GM18498 (cell line): ENCODE measurements at regions not wholly inside any gene's neighbourhood (a gene's known extent, or its start where the extent isn't known, plus 50 kb on each side); places are given as distances from the start of the nearest gene placed in this dataset.
"Not testable (repeated sequence)": the region's sequence is repeated elsewhere in the genome, so short reads cannot be mapped to it uniquely, and the experiment has no call there.

ENCODE experiments used
- ATAC-seq: cut with Tn5 transposase; IDR thresholded peaks from one replicate; pipeline ENCODE4 v1.9.1; 2021; ENCODE audit warnings: mild to moderate bottlenecking, moderate library complexity; ENCODE audit not compliant: unreplicated experiment

GRCh38 chr5:162762119-162762518 lies 675.3 kb upstream of the CCNG1 start:
- ATAC-seq = no peak

DNA sequence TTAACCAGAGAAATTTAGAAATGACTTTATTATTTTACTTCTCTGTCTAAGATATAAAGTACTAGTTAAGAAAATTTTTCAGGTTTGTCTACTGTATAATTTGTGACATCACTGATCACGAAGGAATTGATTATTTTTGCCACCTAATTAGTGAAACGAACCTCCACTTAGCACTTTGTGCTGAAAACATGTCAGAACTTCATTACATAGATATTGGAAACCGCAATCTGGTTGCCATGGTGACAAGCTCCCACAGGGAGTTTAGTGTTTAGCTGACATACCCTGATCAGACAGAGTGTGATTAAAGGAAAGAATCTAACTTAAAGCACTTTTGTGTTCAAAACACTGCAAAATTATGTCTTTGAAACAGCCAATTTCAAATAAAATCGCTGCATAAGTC lies 668.4 kb upstream of the CCNG1 start:
- no peak for ATAC-seq

DNA sequence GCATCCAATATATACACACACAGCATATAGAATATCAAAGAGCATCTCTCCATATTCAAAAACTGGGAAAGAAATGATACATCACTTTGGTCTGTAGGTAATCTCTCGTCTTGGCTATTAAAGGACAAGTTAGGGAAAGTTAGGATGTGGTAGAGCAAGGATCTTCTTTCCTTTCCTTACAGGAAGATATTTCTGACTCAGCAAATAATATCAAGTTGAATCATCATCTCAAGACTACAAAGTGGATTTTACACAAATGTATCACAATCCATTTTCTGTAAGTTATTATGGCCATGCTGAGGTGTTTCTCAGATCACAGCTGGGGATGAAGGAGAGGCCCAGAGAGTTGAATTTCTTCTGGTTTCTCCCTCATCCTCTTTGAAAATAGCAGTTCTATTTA lies 651.7 kb upstream of the CCNG1 start:
- no peak for ATAC-seq

- ATAC-seq = no peak
These were observed 651.2 kb upstream of the CCNG1 start for GRCh38 chr5:162786234-162786633.

DNA sequence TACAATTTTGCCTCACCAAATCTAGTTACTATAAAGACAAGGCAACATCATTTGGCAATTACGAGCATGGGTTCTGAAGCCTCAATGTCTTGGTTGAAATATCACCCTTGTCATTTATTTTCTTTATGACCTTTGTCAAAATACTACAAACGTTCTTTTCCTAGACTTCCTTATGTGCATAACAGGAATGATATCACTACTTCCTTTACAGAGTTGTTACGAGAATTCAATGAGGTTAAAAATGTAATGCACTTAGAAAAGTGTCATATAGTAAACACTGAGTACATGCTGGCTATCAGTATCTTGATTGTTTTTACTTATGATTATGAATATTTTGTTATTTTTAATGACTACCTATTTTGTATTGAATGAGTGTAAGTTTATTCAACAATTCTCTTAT lies 640.9 kb upstream of the CCNG1 start:
- no peak for ATAC-seq

DNA sequence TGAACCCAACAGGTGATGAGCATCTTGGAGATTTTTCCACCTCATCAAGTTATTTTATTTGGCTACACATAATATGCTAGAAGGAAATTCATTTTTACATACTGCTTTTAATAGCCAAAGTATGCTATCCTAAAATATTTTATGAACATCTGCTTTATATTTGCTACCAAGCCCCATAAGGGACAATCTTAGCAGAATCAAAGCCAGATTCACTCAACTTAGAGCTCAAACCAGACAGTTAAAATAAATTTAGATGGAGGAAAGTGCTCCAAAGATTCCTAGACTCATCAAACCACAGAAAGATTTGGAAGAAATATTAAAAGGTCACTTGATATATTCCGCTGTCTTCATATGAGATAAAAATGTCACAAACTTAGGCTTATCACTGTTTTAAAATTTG lies 637.1 kb upstream of the CCNG1 start:
- no peak for ATAC-seq

- no peak for ATAC-seq
These were observed 636.2 kb upstream of the CCNG1 start for GRCh38 chr5:162801235-162801634.

GRCh38 chr5:162806195-162806594 lies 631.2 kb upstream of the CCNG1 start:
- ATAC-seq = no peak

GRCh38 chr5:162811071-162811470 lies 626.3 kb upstream of the CCNG1 start:
- ATAC-seq = no peak

GRCh38 chr5:162816816-162817215 lies 620.6 kb upstream of the CCNG1 start:
- ATAC-seq = no peak

GRCh38 chr5:162817364-162817763 lies 620.0 kb upstream of the CCNG1 start:
- no peak for ATAC-seq

- not testable (repeated sequence) for ATAC-seq
These were observed 615.7 kb upstream of the CCNG1 start for GRCh38 chr5:162821664-162822063.

DNA sequence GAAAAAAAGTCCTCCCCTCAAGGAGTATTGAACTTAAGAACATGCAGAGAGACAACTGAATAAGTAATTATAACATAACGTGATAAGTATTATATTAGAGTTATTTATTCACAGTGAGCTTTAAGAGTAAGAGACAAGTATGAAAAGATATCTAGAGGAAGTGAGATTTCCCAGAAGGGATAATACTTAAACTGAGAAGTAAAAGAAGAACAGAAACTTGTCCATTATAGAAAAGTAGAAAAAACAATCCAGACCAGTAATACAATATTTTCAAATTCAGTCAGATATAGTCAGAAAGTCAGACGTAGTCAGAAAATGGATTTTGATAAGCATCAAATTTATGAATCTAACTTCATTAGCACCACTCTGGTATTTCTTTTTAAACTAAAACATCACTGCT lies 613.0 kb upstream of the CCNG1 start:
- ATAC-seq = peak; percentile 69

GRCh38 chr5:162837155-162837554 lies 600.2 kb upstream of the CCNG1 start:
- ATAC-seq = no peak

DNA sequence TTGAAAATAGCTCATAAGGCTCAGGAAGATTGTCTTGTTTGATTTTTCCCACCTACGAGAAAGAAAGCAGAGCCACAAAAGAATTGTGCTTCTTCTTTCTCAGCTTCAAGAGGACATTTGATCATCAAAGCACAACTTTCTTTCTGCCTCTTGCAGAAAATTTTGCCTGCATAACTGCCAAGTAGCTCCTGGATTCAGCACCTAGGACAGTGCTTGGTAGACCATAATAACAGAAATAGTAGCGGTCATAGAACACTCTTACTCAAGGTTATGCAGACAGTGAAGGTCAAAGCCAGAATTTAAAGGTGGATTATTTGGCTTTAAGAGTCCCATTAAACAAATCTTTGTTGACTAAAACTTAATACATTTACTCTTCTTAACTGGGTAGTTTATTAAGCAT lies 594.7 kb upstream of the CCNG1 start:
- ATAC-seq = no peak

DNA sequence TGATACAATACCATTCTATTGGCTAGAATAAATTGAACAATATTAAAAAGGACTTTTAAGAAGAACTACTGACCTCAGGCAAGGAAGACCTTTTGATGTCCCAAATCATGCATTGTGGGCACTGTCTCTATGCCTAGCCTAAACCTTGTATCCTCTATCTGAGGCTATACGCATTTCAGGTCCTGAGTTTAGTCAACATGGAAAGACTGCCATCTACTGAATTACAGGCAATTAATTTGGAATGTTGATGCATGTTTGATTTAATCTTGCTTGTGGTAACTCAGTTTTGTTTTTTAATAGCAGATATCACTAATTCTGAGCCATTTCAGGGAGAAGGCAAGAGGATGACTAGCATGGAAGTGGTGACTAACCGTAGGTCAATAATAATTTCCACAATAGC lies 585.3 kb upstream of the CCNG1 start:
- ATAC-seq = no peak

DNA sequence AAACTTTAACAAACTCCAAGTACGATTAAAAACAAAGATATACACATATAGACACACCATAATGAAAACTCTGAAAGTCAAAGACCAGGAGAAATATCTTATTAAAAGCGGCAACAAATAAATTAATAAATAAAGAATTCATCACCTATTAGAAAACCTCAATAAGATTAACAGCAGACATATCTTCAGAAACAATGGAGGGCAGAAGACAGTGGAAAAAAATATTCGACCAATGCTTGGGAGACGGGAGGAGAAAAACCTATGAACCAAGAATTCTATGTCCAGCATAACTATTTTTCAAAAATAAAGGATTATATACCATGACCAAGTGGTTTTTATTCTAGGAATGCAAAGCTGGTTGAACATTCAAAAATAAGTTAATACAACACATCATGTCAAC lies 578.6 kb upstream of the CCNG1 start:
- no peak for ATAC-seq

DNA sequence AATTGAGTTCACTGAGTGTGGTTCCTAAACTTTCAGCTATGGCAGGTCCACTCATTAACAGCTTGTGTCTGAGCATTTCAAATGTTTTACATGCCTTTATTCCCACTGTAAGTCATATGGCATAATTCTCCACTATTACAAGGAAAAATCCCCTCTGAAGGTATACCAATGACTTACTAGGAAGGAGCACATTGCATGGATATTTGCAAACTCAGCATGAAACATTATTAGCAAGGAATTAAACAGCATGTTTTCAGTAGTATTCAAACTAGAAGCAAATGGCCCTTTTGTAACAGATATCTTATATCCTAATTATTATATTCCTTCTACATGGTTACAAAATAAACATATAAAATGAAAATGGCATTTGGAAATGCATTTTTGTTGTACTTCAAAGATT lies 566.4 kb upstream of the CCNG1 start:
- no peak for ATAC-seq

DNA sequence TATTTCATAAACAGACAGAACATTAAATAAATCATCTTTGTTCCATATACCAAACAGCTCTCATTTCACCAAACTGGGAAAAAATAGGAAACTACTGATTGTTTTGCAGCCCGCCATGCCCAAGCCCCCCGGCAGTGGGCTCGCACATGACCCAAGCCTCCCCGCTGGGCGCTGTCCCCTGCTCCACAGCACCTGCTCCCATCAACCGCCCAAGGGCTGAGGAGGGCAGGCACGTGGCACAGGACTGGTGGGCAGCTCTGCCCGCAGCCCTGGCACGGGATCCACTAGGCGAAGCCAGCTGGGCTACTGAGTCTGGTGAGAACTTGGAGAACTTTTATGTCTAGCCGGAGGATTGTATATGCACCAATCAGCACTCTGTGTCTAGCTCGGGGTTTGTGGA lies 554.8 kb upstream of the CCNG1 start:
- ATAC-seq = no peak

DNA sequence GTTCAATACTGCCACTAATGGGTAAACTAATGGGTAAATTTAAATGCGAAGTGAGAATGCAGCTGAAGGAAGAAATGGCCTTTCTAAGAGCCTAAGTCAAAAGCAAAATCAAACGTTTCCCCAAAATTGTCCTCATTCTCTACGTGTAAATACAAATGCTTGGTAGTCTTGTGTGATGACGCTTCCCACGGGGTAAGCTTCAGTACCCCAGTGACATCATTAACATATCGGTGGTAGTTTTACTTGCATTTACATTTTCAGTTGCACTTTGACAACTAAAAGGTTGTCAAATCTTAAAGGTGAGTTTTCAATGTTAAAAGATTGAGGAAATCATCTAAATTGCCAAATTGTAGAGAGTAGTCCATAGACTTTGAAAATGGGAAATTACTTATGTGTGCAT lies 550.7 kb upstream of the CCNG1 start:
- no peak for ATAC-seq

DNA sequence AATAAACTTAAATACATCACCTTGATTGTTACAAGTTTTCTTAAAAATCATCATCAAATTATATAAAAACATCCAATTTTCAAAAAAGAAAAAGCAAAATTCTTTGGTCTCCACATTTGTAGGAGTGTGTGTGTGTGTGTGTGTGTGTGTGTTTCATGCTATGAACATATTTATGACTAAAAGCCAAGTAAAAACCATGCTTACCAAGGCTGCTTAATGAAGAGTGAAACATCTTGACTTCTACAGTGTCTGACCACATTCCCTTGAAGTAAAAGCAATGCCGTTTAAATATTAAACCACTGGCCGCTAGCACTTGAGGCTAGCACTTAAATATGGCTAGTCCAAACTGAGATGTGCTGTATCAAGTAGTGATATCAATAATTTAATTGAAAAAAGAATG lies 549.1 kb upstream of the CCNG1 start:
- no peak for ATAC-seq

DNA sequence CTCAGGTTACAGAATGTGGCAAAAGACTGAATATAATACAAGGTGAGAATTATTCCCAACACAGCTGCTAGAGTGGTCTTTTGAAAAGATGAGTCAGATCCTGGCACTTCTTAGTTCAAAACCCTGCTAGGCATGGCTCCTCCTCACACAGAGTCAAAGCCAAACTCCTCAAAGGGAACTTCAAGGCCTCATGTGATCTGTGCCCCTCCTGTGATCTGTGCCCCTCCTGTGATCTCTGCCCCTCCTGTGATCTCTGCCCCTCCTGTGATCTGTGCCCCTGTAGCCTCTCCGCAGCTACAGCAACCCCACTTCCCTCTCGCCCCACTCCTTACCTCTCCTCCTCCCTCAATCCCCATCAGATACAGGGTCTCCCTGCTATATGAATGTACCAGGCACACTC lies 525.5 kb upstream of the CCNG1 start:
- no peak for ATAC-seq

- no peak for ATAC-seq
These were observed 521.0 kb upstream of the CCNG1 start for GRCh38 chr5:162916368-162916767.

- ATAC-seq = no peak
These were observed 508.3 kb upstream of the CCNG1 start for GRCh38 chr5:162929104-162929503.
